ENCODE measurements at regions not wholly inside any gene's neighbourhood (a gene's known extent, or its start where the extent isn't known, plus 50 kb on each side); places are given as distances from the start of the nearest gene placed in this dataset.
A peak's percentile ranks its signal among the peaks of the same experiment; 100 is the strongest.

- DNase-seq, result peak; percentile 47
- intact Hi-C loops (cut with micrococcal nuclease), result no loop called here
- peaks cover 56% of the 10 kb centered on the region for H3K4me1 ChIP-seq
Observed at GRCh38 chr15:70160803-70161565, 63.3 kb upstream of the TLE3 start.

GRCh38 chr15:70160267-70160666, 62.5 kb upstream of the TLE3 start:
- Histone ChIP-seq H3K27me3 (ENCODE audit: low read depth) (no peaks in the 10 kb centered on the region), H3K36me3 (no peaks in the 10 kb centered on the region), H3K4me3 (no peak overlapping the region), H3K4me1 (peaks cover 56% of the 10 kb centered on the region), H3K27ac (replicated peaks) (no peak overlapping the region), H3K9me3 (replicated peaks) (peaks cover 5% of the 10 kb centered on the region)
- DNase-seq, result no peak
- no peak for TF ChIP-seq CTCF (IDR thresholded peaks at IDR 0.05; ENCODE audit: borderline replicate concordance)
- intact Hi-C loops (cut with micrococcal nuclease), result no loop called here

More at GRCh38 chr15:70160803-70161565, 63.3 kb upstream of the TLE3 start:
- Histone ChIP-seq H3K4me3 (no peak overlapping the region), H3K9me3 (replicated peaks) (peaks cover 5% of the 10 kb centered on the region), H3K27me3 (ENCODE audit: low read depth) (no peaks in the 10 kb centered on the region), H3K36me3 (no peaks in the 10 kb centered on the region), H3K27ac (replicated peaks) (no peak overlapping the region)
- no peak for TF ChIP-seq CTCF (IDR thresholded peaks at IDR 0.05; ENCODE audit: borderline replicate concordance)

GRCh38 chr15:70159713-70160009, 61.9 kb upstream of the TLE3 start:
- no peak for TF ChIP-seq CTCF (IDR thresholded peaks at IDR 0.05; ENCODE audit: borderline replicate concordance)
- Histone ChIP-seq H3K36me3 (no peaks in the 10 kb centered on the region), H3K9me3 (replicated peaks) (peaks cover 5% of the 10 kb centered on the region), H3K4me1 (peaks cover 56% of the 10 kb centered on the region), H3K4me3 (no peak overlapping the region), H3K27ac (replicated peaks) (no peak overlapping the region), H3K27me3 (ENCODE audit: low read depth) (no peaks in the 10 kb centered on the region)
- DNase-seq, result no peak
- intact Hi-C loops (cut with micrococcal nuclease), result no loop called here

GRCh38 chr15:70159001-70159712, 61.4 kb upstream of the TLE3 start:
- H3K4me1 ChIP-seq, result peaks cover 57% of the 10 kb centered on the region
- intact Hi-C loops (cut with micrococcal nuclease), result no loop called here

More at GRCh38 chr15:70159001-70159712, 61.4 kb upstream of the TLE3 start:
- no peak for TF ChIP-seq CTCF (IDR thresholded peaks at IDR 0.05; ENCODE audit: borderline replicate concordance)
- Histone ChIP-seq H3K36me3 (no peaks in the 10 kb centered on the region), H3K27me3 (ENCODE audit: low read depth) (no peaks in the 10 kb centered on the region), H3K9me3 (replicated peaks) (peaks cover 3% of the 10 kb centered on the region), H3K4me3 (no peak overlapping the region), H3K27ac (replicated peaks) (no peak overlapping the region)
- DNase-seq, result no peak

All from left ventricle myocardium inferior (tissue), 1 donor.